GM18508 (cell line): ENCODE measurements at regions not wholly inside any gene's neighbourhood (a gene's known extent, or its start where the extent isn't known, plus 50 kb on each side); places are given as distances from the start of the nearest gene placed in this dataset.

Experiments used
- ATAC-seq: cut with Tn5 transposase; IDR thresholded peaks from one replicate; pipeline ENCODE4 v1.9.1; 2021; ENCODE audit warnings: moderate number of reproducible peaks; ENCODE audit not compliant: insufficient read depth, unreplicated experiment

DNA sequence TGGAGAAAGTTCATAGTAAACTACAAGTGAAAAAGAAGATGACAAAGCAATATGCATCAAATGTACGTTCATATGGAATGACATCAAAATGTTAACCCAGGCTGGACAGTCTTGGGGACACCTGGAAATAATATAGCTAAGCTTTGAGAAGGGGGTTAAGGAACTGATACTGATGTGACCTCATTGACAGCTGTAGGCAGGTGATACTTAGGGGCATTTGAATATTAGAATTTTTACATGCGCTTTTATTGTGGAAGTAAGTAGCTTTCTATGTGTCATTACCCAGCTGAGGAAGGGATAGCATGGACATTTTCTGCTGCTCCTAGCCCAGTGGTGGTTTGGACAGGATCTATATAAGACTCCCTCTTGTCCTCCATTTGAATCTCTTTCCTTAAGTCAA lies 299.7 kb downstream of the CWC27 start:
- ATAC-seq = peak; percentile 47

DNA sequence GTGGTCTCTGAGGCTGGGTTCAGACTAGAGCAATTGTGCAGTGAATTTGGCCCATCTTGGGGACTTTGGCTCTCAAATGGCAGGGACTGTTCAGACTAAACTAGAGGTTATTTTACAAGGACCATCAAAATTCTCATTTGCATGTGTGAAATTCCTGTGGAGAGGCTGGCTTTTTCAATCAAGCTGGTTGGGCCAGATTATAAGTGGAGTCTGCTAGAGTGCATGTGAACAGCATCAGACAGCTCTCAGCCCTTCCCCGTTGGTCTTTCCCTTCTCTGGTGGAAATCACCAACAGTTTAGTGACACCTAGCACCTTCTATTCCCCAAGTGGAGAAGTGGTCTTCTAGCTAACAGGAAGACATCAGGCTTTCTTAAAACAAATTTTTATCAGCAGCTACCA lies 301.3 kb downstream of the CWC27 start:
- no peak for ATAC-seq

DNA sequence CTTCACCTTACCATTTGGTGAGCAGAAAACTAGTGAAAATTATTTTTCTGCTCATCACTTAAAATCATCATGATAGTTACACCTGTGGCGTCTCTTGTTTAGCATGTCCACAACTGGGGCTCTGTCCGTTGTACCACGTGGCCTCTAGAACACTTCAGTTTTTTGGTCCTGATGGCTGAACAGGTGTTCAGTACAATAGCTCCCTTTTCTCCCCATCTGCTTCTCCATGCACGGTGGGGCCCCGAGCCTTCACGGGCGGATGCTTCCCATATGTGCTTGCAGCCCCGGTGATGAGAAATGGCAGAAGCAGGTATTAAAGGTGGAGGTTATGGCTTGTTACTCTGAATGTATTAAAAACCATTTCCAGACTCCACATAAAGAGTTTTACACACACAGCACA lies 304.1 kb downstream of the CWC27 start:
- no peak for ATAC-seq

DNA sequence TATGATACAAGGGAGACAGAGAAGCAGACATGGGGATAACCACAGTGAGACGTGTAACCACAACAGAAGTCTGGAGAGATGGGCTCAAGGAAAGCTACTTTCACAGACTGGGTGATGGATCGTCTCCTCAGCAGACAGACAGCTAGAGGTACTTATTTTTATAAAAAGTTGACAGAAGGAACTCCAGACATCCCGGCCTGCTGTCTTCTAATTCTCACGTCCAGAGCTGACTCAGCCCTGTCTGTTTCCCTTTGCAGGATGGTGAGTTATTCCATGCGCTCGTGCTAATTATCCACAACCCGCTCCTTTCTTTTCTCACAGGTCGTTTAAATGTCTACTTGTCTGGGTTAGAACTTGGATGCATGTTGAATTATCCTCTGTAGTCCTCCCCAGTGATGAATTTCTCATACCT lies 304.5 kb downstream of the CWC27 start:
- no peak for ATAC-seq

DNA sequence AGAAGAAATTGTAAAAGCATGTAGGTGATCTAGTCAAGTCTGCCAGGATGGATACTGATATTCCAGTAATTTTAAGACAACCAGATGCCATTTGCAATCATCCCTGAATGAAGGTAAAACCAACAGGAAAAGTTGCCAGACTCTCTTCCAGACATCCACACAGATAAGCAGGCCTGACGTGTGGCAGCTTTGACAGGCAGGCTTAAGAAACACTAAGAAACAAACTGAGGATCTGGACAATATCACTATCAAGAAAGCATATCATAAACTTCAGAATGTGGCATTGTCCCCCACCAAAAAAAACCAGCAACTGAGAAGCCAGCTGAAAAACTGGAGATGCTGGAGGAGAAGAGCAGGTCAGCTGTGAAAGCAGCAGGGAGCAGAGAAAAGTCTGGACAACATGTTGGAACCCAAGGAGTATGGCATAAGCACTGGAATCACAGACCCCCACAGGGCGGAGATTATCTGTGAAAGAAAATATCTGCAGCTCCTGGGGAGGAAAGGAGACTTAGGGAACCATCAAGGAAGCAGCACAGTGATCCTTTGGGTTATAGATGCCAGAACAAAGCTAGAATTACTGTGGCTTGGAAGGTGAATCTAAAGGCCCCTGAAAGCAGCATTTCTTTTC lies 307.0 kb downstream of the CWC27 start:
- ATAC-seq = no peak

DNA sequence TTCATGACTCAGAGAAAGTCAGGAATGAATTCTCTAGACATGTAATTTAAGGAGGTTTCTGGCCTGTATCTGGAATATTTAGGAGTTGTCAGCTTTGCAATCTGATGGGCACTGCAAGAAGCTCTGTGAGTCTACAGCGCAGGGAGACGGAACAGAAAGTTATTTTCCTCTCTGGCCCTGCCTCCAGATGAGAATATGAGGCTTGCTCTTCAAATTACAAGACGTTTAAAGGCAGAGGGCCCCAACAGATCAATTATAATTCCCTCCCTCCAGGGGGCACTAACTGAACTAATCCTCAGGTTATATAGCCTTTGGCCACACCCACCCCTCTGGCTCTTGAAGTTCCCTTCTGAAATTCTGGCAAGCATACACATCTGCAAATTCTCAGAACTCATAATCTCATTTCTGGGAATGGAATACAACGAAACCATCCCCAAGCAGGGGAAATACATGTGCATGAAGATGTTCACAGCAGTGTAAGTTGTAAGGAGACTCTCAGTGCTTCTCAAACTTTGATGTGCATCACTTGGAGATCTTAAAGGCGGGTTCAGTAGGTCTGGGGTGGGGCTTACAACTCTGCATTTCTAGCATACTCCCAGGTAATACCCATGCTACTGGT lies 307.6 kb downstream of the CWC27 start:
- peak; percentile 72 for ATAC-seq

DNA sequence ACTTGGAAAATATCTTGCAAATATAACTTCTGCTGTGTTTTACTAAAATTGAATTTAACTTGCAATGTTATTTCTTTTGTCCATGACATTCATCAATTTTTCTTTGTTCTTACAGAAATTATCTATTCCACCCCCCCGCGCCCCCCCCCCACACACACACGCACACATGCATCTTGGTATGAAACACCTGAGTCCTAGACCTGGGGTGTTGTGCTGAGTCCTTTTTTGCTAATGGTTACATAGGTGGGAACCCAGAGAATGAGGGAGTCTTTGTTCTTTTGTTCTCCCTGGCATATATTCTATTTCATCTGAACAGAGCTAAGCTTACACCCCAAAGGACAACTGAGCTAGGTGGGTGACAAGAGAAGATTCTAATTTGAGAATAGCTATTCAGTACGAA lies 308.9 kb downstream of the CWC27 start:
- ATAC-seq = no peak

DNA sequence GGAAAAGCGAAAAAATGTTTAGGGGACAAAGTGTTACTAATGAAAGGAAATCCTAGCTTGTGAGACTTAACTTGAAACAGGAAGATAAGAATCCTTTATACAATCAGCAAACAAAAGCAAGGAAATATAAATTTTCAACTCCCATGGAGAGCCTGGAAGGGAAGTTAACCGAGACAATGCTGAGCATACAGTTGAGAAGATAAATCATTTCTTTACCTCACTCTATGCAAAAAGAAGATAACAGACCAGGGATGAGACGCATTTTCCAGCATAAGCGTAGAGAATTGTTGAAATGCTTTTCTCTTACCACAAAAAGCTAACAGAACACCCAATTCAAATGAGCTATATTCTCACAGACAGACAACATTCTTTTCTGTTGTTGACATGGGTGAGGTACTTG lies 309.6 kb downstream of the CWC27 start:
- ATAC-seq = no peak

DNA sequence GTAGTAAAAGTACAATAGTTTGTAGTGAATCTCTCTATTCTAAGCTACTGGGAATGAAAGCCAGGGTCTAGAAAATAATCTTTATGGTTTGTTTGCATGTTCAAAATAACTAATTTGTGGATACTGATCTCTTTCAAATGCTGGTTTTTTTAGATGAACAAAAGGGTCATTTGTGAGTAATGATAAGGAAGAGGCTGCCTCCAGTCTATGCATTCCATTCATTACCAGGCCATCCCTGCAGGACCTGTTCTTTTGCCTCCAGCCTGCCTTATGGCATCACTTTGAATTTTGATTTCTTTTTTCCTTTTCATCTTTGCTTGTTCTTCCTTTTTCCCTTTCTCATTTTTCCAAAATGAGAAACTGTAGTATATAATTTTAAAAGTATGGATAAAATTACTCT lies 312.3 kb downstream of the CWC27 start:
- no peak for ATAC-seq

DNA sequence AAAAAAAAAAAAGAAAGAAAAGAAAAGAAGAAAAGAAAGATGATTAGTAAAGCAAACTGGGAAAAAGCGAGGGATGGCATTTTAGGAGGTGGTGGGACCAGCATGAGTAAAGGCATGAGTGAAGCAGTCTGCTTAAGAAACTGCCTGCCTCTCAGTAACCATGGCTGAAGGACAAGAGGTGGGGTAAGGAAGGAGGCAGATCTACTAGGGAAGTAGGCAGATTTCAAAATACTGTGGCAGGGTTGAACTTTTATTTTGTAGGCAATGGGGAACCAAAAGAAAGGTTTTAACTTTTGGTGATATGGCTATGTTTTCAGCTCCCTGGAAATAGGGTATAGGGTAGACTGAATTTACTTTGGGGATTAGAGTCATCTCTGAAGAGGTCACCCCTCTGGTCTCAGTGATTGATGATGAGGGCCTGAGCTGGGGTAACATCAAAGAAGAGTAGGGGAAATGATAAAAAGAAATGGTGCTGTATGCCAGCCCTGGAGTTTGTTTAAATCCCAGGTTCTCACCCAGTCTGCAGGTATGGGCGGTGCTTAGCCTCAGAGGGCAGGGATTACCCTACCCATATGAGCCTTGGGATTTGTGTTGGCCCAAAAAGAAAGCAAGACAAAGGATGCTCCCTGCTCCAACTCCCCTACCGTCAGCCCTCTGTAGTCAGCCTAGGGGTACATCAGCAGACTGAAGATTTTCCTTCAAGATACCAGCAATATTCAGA lies 316.2 kb downstream of the CWC27 start:
- no peak for ATAC-seq

DNA sequence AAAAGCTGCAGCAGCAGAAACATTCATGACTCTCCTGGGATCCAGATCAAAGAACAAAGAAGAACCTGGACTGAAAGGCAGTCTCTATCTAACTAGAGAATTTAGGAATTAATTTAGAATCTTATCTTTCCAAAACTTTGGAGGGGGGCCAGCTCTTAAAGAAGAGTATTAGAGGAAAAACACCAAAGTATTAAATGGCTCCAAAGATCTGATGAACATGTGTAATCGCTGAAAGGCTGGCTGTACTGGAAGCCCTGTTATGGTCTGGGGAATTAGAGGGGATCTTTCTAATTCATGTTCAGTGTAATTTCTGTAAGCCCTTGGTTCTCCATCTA lies 316.8 kb downstream of the CWC27 start:
- no peak for ATAC-seq

DNA sequence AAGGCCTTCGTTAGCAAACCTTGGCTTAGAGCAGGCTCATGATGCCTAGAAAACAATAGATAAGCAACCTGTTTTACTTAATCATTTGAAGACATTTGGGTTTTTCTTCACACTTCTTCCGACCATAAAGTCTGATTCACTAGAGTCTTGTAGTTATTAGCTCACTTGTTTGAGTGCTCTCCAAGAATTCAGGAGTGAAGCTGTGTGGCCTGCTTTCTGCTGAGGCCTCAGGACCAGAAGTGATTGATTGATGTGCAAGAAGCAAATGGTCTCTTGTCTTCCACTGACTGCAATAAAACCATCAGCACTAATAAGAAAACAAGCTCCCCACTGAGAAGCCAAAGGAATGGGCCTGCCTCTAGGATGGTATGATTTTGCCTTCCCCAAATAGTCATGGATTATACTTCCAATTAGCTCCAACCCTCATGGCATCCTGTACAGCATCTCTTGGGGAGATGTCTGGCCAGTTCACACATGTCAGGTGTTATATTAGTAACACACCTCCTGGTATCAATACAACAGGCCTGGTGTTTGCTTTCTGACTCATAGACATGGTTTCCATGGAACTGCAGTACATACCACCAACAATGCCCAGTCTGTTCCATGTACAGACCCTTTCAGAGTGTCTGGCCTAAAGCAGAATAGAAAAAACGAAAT lies 317.6 kb downstream of the CWC27 start:
- no peak for ATAC-seq

DNA sequence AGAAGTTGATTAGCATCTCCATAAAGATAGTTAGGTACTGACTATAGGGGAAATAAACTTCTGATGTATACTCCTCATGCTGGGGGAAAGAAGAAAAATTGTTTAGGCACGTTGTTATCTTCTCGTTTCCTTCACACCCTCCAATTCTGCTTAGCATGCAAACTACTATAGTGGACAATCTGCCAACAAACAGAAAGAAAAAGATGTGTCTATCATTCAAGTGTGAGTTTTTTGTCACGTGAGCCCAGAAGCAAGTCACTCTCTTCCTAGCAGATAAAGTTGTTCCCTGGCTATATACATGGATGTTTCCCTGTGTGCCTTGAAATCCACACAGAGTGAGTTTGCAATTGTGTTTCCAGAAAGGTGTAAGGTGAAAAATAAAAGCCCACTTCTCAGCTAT lies 318.4 kb downstream of the CWC27 start:
- ATAC-seq = no peak

DNA sequence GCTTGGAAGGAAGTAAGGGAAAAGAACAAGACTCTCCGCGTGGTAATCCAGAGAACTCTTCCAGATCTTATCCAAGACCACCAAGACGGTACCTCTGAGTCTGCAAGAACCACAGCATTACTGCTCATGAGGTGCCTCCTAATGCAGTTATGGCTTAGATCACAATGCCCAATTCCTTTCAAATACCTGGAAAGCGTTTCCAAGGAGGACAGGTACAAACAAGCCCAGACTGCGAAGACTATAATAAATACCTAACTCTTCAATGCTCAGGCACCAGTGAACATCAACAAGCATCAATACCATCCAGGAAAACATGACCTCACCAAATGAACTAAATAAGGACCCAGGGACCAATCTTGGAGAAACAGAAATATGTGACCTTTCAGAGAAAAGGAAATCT lies 325.5 kb downstream of the CWC27 start:
- no peak for ATAC-seq

DNA sequence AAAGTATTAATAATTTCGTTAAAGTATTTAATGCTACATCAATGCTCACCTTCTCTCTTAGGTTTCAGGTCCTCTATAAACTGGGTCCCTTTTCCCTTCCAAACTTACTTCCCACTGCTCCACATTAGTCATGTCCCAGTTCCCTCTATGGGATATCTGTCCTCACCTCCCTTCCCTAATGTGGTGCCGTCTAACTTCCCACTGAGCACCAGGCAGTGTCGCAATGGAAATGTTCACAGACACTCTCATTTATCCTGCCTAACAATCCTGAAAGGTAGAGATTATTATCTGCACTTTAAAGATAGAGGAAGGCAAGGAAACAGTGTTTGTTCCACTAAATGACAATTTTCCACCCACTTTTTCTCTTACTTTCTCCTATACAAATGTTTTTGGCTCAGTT lies 329.7 kb downstream of the CWC27 start:
- ATAC-seq = no peak
